WTC11 (cell line): ENCODE measurements at regions not wholly inside any gene's neighbourhood (a gene's known extent, or its start where the extent isn't known, plus 50 kb on each side); places are given as distances from the start of the nearest gene placed in this dataset.

ENCODE experiments used
- ATAC-seq: fragments of 200-7000 bp; cut with Tn5 transposase; 2 replicates; pipeline ENCODE4 v1.10.0; 2021; ENCODE audit warnings: mild to moderate bottlenecking, moderate library complexity
- CTCF ChIA-PET: fragments of 300-600 bp; sonication (Branson Sonifier 250); formaldehyde crosslinking; loops from one replicate; lab custom pipeline; 2021; ENCODE audit warnings: antibody characterized with exemption; lab: Charles Lee
- POLR2A ChIA-PET: fragments of 350-600 bp; sonication (Branson Sonifier 250); formaldehyde crosslinking; loops from one replicate; lab custom pipeline; 2021; ENCODE audit warnings: antibody characterized with exemption; lab: Charles Lee
- DNase-seq: peaks from one replicate; pipeline ENCODE4 v3.0.0; 2021; ENCODE audit warnings: low spot score
- H3K27ac Mint-ChIP-seq: 2 replicates; pipeline ENCODE4 v1.8.0; 2021; ENCODE audit warnings: mixed read lengths
- H3K27me3 Mint-ChIP-seq: 2 replicates; pipeline ENCODE4 v1.8.0; 2021; ENCODE audit warnings: low read depth, mild to moderate bottlenecking, moderate library complexity, mixed read lengths
- H3K36me3 Mint-ChIP-seq: 2 replicates; pipeline ENCODE4 v1.8.0; 2021; ENCODE audit warnings: mixed read lengths
- H3K4me1 Mint-ChIP-seq: 2 replicates; pipeline ENCODE4 v1.8.0; 2022; ENCODE audit warnings: mixed read lengths
- H3K4me3 Mint-ChIP-seq: 2 replicates; pipeline ENCODE4 v1.8.0; 2021; ENCODE audit warnings: mild to moderate bottlenecking, moderate library complexity, mixed read lengths
- H3K9me3 Mint-ChIP-seq: 2 replicates; pipeline ENCODE4 v1.8.0; 2021; ENCODE audit warnings: mixed read lengths
- AR ChIP-seq: fragments of 250-450 bp; sonication (Bioruptor Pico); IDR thresholded peaks from 2 replicates; pipeline ENCODE4 v1.9.0; 2021; ENCODE audit warnings: mild to moderate bottlenecking
- ATF2 ChIP-seq: sonication (generic); formaldehyde crosslinking; IDR thresholded peaks from 2 replicates; pipeline ENCODE4 v1.8.1; 2022; ENCODE audit warnings: low read depth, missing genetic modification reagents, borderline replicate concordance
- ATF3 ChIP-seq: sonication (generic); formaldehyde crosslinking; conservative IDR thresholded peaks from 2 replicates; pipeline ENCODE4 v1.8.1; 2022; ENCODE audit warnings: mild to moderate bottlenecking, missing genetic modification reagents
- CBFB ChIP-seq: sonication (generic); formaldehyde crosslinking; IDR thresholded peaks from 2 replicates; pipeline ENCODE4 v1.8.1; 2022; ENCODE audit warnings: mild to moderate bottlenecking, low read depth, missing genetic modification reagents
- CDX4 ChIP-seq: fragments of 250-450 bp; sonication (Bioruptor Pico); IDR thresholded peaks from 2 replicates; pipeline ENCODE4 v1.9.0; 2021; ENCODE audit warnings: moderate library complexity, mild to moderate bottlenecking, inconsistent platforms, borderline replicate concordance
- ELF4 ChIP-seq: sonication (generic); formaldehyde crosslinking; IDR thresholded peaks from 2 replicates; pipeline ENCODE4 v1.8.1; 2022; ENCODE audit warnings: low read depth, mild to moderate bottlenecking, moderate library complexity, missing genetic modification reagents
- ERG ChIP-seq: fragments of 250-450 bp; sonication (Bioruptor Pico); IDR thresholded peaks from 2 replicates; pipeline ENCODE4 v1.8.0; 2021; ENCODE audit warnings: mild to moderate bottlenecking
- ETV6 ChIP-seq: sonication (generic); formaldehyde crosslinking; IDR thresholded peaks from 2 replicates; pipeline ENCODE4 v1.8.1; 2022; ENCODE audit warnings: mild to moderate bottlenecking, missing genetic modification reagents
- FOXJ3 ChIP-seq: sonication (generic); formaldehyde crosslinking; IDR thresholded peaks from 2 replicates; pipeline ENCODE4 v1.9.0; 2021; ENCODE audit warnings: missing genetic modification reagents, mild to moderate bottlenecking, borderline replicate concordance
- NFE2L1 ChIP-seq: sonication (generic); formaldehyde crosslinking; IDR thresholded peaks from 2 replicates; pipeline ENCODE4 v1.8.1; 2023; ENCODE audit warnings: missing genetic modification reagents
- NR2C2 ChIP-seq: sonication (generic); formaldehyde crosslinking; IDR thresholded peaks from 2 replicates; pipeline ENCODE4 v1.8.0; 2022; ENCODE audit warnings: mild to moderate bottlenecking, missing genetic modification reagents
- OVOL2 ChIP-seq: fragments of 250-450 bp; sonication (Bioruptor Pico); IDR thresholded peaks from 2 replicates; pipeline ENCODE4 v1.9.0; 2021; ENCODE audit warnings: mild to moderate bottlenecking, borderline replicate concordance
- PRDM15 ChIP-seq: sonication (generic); formaldehyde crosslinking; IDR thresholded peaks from 2 replicates; pipeline ENCODE4 v1.8.0; 2022; ENCODE audit warnings: missing genetic modification reagents
- PRRX2 ChIP-seq: fragments of 250-450 bp; sonication (Bioruptor Pico); IDR thresholded peaks from 2 replicates; pipeline ENCODE4 v1.8.0; 2021; ENCODE audit warnings: mild to moderate bottlenecking
- SOX15 ChIP-seq: fragments of 250-450 bp; sonication (Bioruptor Pico); IDR thresholded peaks from 2 replicates; pipeline ENCODE4 v1.9.0; 2021; ENCODE audit warnings: mild to moderate bottlenecking
- TP53 ChIP-seq: sonication (generic); formaldehyde crosslinking; IDR thresholded peaks from 2 replicates; pipeline ENCODE4 v1.8.1; 2023; ENCODE audit warnings: mild to moderate bottlenecking, missing genetic modification reagents
- USF2 ChIP-seq: sonication (generic); formaldehyde crosslinking; IDR thresholded peaks from 2 replicates; pipeline ENCODE4 v1.8.1; 2023; ENCODE audit warnings: mild to moderate bottlenecking, missing genetic modification reagents, moderate library complexity
- ZMAT4 ChIP-seq: fragments of 250-450 bp; sonication (Bioruptor Pico); IDR thresholded peaks from 2 replicates; pipeline ENCODE4 v1.9.0; 2021; ENCODE audit warnings: mild to moderate bottlenecking
- ZNF263 ChIP-seq: sonication (generic); formaldehyde crosslinking; IDR thresholded peaks from 2 replicates; pipeline ENCODE4 v1.8.1; 2022; ENCODE audit warnings: low read depth, mild to moderate bottlenecking, moderate library complexity, missing genetic modification reagents
- ZNF317 ChIP-seq: sonication (generic); formaldehyde crosslinking; IDR thresholded peaks from 2 replicates; pipeline ENCODE4 v1.8.1; 2023; ENCODE audit warnings: low read depth, mild to moderate bottlenecking, moderate library complexity, missing genetic modification reagents, borderline replicate concordance
- ZNF416 ChIP-seq: fragments of 250-450 bp; sonication (Bioruptor Pico); IDR thresholded peaks from 2 replicates; pipeline ENCODE4 v1.9.0; 2021; ENCODE audit warnings: mild to moderate bottlenecking, inconsistent platforms
- ZNF425 ChIP-seq: fragments of 250-450 bp; sonication (Bioruptor Pico); conservative IDR thresholded peaks from 2 replicates; pipeline ENCODE4 v1.9.0; 2021; ENCODE audit warnings: mild to moderate bottlenecking

GRCh38 chr10:131588704-131589220 lies 277.2 kb upstream of the TCERG1L start (continued):
- no peak for TF ChIP-seq USF2
- TF ChIP-seq ZNF425 (CRISPR knock-in tag) = no peak
- TF ChIP-seq TP53 (CRISPR knock-in tag) = no peak
- TF ChIP-seq PRRX2 (CRISPR knock-in tag) = no peak
- TF ChIP-seq ELF4 (CRISPR knock-in tag) = no peak
- no peak for TF ChIP-seq PRDM15
- no peak for TF ChIP-seq ATF3
- TF ChIP-seq SOX15 (CRISPR knock-in tag) = no peak
- no peak for TF ChIP-seq ZNF263 (CRISPR knock-in tag)
- TF ChIP-seq ERG (CRISPR knock-in tag) = no peak
- TF ChIP-seq FOXJ3 (CRISPR knock-in tag) = no peak
- no peak for TF ChIP-seq CDX4 (CRISPR knock-in tag)

GRCh38 chr10:131590567-131590966 lies 279.0 kb upstream of the TCERG1L start:
- POLR2A ChIA-PET = no interaction called here
- H3K27me3 Mint-ChIP-seq = peaks cover 2% of the 10 kb centered on the region
- no peak for TF ChIP-seq CBFB (CRISPR knock-in tag)
- no peak for TF ChIP-seq OVOL2 (CRISPR knock-in tag)
- TF ChIP-seq NFE2L1 (CRISPR knock-in tag) = no peak
- no peak for TF ChIP-seq AR (CRISPR knock-in tag)
- TF ChIP-seq ZMAT4 (CRISPR knock-in tag) = no peak
- no peak for TF ChIP-seq ETV6 (CRISPR knock-in tag)
- TF ChIP-seq NR2C2 (CRISPR knock-in tag) = no peak
- TF ChIP-seq ATF2 = no peak
- TF ChIP-seq ZNF317 (CRISPR knock-in tag) = no peak
- no peak for TF ChIP-seq ZNF416
- no peak for TF ChIP-seq ERG (CRISPR knock-in tag)
- TF ChIP-seq TP53 (CRISPR knock-in tag) = no peak

More at GRCh38 chr10:131590567-131590966, 279.0 kb upstream of the TCERG1L start:
- CTCF ChIA-PET = no interaction called here
- no peak overlapping the region for H3K4me3 Mint-ChIP-seq
- DNase-seq (no peak), ATAC-seq (no peak)
- H3K9me3 Mint-ChIP-seq = peaks cover 22% of the 10 kb centered on the region
- H3K4me1 Mint-ChIP-seq = no peaks in the 10 kb centered on the region
- peaks cover 21% of the 10 kb centered on the region for H3K36me3 Mint-ChIP-seq
- no peak overlapping the region for H3K27ac Mint-ChIP-seq
